GM19328 (cell line): ENCODE measurements at regions not wholly inside any gene's neighbourhood (a gene's known extent, or its start where the extent isn't known, plus 50 kb on each side); places are given as distances from the start of the nearest gene placed in this dataset.
A peak's percentile ranks its signal among the peaks of the same experiment; 100 is the strongest.

Experiments used
- ATAC-seq: cut with Tn5 transposase; IDR thresholded peaks from one replicate; pipeline ENCODE4 v1.9.1; 2021; ENCODE audit warnings: mild to moderate bottlenecking, moderate library complexity; ENCODE audit not compliant: unreplicated experiment

DNA sequence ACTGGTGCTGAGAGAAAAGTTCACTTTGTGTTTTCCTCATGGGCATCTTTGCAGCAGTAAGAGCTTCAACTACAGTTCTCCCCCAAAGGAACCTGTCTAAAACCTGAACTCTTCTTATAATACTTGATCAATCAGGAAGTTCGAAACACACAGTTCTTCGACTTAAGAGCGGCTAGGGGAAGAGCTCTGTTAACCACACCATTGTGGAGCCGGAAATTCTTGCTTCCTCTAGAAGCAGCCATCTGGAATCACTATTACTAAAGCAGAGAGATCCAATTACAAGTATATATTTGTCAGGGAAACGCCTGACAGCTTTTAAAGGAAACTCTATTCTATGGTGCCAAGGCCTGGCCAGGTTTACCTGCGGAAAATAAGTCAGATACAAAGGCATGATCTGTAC is 337.3 kb upstream of the CBLB start:
- peak; percentile 79 for ATAC-seq

DNA sequence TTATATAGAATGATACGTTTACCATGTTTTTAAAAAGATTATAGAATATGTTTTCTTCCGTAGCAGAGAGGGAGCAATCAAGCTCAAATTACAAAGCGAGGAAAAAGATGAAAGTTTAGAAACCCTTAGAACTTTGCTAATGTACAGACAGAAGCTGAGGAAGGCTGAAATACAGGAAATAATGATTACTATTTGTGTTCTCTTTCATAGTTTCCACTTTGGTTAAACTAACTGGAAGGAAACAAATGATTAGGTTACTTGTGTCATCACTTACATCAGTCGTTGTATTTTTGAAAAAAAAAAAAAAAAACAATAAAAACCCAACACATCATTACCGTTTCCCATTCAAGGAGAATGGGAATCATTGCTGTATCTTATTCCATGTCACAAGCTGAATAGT is 337.8 kb upstream of the CBLB start:
- no peak for ATAC-seq

DNA sequence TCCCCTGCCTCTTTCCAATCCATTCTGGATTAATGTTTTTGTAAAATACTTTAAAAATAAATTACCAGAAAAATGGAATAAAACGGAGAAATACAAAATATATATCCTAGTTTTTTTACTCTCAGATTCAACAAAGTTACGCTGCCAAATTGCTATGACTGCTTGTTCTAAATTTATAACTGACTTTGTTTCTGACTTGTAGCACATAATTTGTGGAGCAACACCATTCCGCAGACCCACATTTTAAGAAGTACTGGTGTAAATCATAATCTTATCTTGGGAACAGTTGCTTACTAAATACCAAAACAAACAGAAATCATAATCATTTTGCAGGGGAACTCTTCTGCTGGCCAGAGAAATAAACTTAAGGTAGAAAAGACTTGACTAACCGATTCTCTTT is 339.4 kb upstream of the CBLB start:
- no peak for ATAC-seq

- no peak for ATAC-seq
Measured at GRCh38 chr3:106208967-106209366, 340.2 kb upstream of the CBLB start.

- no peak for ATAC-seq
Measured at GRCh38 chr3:106209482-106209881, 340.7 kb upstream of the CBLB start.

DNA sequence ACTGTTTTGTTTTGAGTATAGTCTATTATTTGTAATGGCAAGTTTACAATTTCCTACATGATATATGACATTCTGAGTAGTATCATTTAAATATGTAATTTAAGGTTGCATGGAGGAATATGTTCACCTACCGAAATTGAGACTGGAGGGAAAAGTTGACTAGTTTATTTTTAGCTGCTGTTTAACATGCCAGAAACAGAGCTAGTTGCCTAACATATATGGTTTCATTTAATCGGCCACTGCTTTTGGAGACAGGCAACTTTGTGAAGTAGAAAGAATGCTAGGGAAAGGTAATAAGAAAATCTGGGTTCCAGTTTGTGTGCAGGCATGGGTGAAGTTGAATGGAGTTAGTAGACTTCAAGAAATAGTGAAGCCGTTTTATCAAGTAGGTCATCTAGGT is 342.1 kb upstream of the CBLB start:
- ATAC-seq = no peak

DNA sequence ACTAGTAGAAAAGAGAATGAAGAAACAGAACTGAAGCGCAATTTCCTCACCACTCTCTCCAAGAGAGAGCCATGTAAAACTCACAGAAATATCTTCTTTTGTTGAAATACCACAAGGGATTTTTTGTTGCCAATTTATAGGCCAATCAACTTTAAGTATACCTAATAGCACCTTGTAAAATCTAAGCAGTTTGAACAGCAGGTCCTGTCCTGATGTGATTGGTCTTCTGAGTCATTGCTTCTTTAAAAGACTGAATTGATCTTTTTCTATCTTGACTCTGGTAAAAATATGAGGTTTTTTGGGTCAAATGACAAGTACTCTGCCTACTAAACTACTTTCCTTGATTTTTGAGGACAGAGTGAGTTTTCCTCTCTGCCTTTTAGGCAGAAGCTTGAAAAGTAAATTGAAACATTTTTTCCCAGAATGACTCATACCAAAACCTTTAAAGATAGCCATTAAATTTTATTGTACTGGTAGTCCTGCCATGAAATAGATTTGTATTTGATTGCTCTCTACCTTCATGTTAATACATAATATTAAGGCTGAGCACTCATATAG is 343.9 kb upstream of the CBLB start:
- no peak for ATAC-seq

DNA sequence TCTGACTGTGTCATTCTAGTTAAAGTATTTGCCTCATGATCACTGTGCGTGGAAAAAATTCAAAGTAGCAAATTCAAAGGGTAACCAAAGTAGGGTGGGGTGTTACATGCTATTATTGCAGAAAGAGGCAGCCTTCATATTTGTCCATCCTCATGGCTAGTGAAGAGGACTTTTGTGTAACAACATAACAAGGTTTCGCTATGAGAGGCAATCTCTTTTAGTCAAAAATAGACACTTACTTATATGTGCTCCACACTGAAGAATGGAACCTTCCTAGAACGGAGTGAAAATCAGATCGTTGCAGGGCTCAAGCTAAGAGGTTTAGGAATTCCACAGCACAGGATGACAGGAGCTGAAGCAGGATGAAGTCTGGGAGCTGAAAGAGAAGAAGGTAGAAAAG is 345.1 kb upstream of the CBLB start:
- ATAC-seq = no peak

DNA sequence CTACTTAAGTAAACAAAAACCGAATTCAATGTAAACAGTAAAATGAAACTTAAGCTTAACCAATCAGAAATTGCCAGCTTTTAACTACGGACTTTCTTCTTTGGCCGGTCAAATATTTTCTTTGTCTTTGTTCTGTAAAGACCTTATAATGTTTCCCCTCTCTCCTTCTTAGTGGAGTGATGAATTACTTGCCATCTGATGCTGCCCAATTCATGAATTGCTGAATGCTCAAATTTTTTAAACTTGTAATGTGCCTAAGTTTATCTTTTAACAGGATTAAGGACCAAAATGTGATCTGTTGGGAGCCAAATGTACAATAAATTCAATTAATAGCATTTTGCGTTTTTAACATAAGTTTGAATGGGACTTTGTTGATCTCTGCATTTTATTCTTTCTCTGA is 345.8 kb upstream of the CBLB start:
- no peak for ATAC-seq

GRCh38 chr3:106215047-106215446 is 346.2 kb upstream of the CBLB start:
- ATAC-seq = no peak

- no peak for ATAC-seq
Measured at GRCh38 chr3:106217745-106218144, 348.9 kb upstream of the CBLB start.

DNA sequence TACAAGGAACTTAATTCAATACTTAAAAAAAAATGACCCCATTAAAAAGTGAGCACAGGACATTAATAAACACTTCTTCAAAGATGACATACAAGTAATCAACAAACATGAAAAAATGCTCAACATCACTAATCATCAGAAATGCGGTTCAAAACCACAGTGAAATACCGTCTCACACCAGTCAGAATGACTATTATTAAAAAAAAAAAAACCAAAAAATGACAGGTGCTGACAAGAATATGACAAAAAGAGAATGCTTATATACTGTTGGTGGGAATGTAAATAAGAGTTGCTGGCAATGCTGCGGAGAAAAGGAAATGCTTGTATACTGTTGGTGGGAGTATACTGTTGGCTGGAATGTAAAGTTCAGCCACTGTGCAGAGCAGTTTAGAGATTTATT is 358.3 kb upstream of the CBLB start:
- ATAC-seq = no peak

DNA sequence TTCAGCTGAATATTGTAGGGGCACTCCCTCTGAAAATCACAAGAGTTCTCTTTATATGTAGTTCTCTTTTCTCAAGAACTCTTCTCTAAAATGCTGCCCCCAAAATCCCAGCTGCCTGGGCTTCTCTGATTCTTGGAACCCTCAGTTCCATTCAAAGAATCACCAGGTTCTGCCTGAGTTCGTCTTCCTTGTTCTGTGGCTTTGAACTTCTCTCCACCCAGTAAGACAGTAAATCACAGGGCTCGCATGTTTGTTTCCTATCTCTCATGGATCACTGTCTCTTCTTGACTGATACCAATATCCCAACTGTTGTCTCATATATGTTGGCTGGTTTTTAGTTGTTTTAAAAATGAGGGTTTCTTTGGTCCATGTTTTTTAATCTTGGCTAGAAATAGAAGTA is 359.5 kb upstream of the CBLB start:
- no peak for ATAC-seq

DNA sequence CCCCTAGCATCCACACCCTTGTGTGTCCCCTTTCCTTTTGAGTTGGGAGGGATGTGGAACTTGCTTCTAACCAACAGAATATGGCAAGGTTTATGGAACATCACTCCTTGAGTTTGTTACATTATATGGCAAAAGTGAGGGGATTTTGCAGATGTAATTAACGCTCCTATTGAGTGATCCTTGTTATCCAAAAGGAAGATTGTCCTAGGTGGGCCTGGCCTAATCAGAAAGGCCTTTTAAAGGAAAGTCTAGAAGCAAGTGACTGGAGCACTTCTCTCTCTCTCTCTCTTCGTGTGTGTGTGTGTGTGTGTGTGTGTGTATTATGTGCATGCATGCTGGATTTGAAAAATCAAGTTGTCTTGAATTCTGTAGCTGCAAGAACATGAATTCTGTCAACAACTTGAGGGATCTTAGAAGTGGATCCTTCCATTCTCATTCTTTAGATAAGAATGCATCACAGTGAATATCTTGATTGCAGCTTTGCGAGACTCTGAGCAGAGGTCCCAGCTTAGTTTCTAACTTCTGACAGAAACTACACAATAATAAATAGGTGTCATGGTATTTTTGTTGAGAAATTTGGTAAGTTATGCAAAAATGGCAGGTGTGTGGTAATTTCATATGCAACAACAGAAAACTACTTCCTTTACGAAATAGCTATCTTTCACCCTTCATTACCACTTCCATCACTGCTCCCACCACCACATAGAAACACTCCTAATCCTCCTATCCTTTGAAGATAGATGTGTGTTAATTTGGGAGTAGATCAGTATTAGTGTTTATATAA is 360.9 kb upstream of the CBLB start:
- no peak for ATAC-seq

GRCh38 chr3:106231086-106231485 is 362.3 kb upstream of the CBLB start:
- ATAC-seq = no peak

DNA sequence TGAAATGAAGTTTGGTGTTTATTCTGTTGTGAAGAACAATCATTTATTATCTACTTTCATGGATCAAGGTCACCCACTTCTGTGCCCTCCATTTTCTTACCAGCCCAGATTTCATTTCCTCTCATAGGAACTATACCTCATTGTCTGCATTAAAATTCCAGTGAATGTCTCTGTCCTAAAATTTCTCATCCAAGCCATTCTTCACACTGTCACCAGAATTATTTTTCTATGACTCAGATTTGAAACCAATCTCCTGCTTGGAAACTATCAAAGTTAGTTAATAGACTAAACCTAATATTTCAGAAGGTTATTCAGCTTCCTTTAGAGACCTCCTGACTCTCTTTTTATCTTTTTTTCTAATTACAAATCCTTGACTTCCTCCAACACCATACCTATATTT is 364.1 kb upstream of the CBLB start:
- ATAC-seq = no peak

DNA sequence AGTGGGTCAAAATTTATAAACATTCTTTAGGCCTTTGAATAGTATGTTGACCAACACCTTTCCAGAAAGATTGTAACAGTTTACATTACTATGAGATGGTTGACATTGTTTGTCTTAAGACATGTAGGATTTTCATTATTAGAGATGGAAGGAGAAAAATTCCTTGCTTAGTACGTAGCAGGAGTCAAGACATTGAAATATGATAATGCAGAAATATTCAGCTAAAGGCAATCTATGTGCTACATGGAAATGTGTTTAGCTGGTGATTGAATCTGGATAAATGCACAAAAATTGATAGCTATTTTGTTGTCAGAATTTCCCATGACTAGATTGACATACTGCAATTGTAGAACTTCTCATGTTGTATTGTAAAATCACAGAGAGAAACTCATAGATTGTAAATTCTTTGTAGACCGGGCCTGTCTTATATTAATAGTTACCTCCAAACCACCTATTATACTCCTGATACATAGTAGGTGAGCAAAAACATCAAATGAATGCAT is 370.4 kb upstream of the CBLB start:
- no peak for ATAC-seq

- ATAC-seq = no peak
Measured at GRCh38 chr3:106241593-106241992, 372.8 kb upstream of the CBLB start.

- ATAC-seq = no peak
Measured at GRCh38 chr3:106242781-106243180, 374.0 kb upstream of the CBLB start.

DNA sequence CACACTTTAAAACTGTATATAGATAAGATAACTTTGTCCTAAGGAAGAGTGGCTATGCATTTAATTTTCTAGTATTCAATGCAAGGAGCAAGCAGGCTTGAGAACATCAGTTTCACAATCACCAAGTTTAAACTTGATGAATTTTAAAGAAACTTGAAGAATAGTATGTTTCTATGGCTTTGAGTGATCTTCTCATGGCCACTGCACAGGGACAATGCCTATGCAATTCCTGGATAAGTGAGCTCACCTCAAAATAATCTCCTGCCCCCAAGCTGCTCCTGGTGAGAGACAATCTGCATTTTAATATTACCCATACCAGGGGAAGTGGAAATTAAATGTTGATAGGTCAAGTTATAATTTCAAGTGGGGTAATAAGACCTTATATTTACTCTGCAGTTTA is 376.6 kb upstream of the CBLB start:
- no peak for ATAC-seq

DNA sequence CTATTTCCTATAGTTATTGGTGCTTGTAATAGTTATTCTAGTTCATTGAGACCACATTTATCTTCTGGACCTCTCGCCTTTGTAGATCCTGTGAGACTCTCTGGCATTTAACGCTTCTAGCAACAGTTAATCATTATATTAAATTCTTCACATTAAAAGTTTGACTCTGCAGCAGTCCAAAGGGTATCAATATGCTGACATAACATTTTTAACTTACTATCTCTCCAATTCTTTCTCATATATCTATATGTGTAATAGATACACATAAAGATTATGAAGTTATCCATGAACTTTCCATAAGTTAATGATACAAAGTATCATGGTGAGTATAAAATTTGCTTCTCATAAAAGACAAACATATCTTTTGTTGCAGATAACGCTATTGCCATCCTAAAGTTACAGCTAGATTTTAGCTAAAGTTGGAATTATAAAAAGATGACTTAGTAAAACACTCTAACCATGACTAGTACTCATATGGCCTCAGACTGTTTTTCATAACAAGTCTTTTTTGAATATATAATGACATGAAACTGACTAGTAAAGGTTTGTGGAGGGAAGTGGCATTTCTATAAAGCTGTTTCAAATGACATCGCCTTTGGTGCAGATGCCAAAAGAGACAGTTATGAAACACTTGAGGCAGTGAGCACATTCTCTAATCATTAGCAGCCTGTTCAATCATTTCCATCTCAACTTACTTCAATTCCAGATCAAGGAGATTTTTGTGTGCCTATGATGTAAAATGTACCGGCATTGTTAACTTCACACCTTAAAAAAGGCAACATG is 379.3 kb upstream of the CBLB start:
- no peak for ATAC-seq

GRCh38 chr3:106249159-106249558 is 380.3 kb upstream of the CBLB start:
- ATAC-seq = no peak
